ENCODE measurements at regions not wholly inside any gene's neighbourhood (a gene's known extent, or its start where the extent isn't known, plus 50 kb on each side); places are given as distances from the start of the nearest gene placed in this dataset.

GRCh38 chr20:58084966-58085365 lies 143.5 kb downstream of the ANKRD60 start:
- H2BK20ac ChIP-seq (ENCODE audit: low read length), result no peak overlapping the region
- no peaks in the 10 kb centered on the region for H3K79me2 ChIP-seq (ENCODE audit: control insufficient read depth in 1 of 2, insufficient read depth in 2 of 2, low read length in 2 of 2)
- 0 out of 4 replicates have a peak, but pooled peaks cover 0 to 2% of the 10 kb centered on the region in 2 experiments for H3K9me3 ChIP-seq (ENCODE audit: insufficient read depth in 2 of 2, low read depth in 1 of 2, low read length in 1 of 2)
- no peaks in the 10 kb centered on the region for H3K36me3 ChIP-seq (ENCODE audit: control insufficient read depth in 2 of 4, insufficient read depth in 4 of 4, low read length in 3 of 4)
- H4K91ac ChIP-seq (replicated peaks; ENCODE audit: insufficient read length, low read length), result no peak overlapping the region
- no peak overlapping the region for H3K56ac ChIP-seq (replicated peaks; ENCODE audit: insufficient read length, low read depth, low read length)
- no peak for TF ChIP-seq E2F6 (IDR thresholded peaks at IDR 0.05)
- TF ChIP-seq FOSL1 (IDR thresholded peaks at IDR 0.05; ENCODE audit: insufficient read depth, low read depth, low read length), result no peak
- TF ChIP-seq SUZ12 (IDR thresholded peaks at IDR 0.05; ENCODE audit: low read length), result no peak
- no peak for TF ChIP-seq GABPA (IDR thresholded peaks at IDR 0.05; ENCODE audit: borderline replicate concordance, insufficient read depth, low read length)
- no peak for TF ChIP-seq NANOG (IDR thresholded peaks at IDR 0.05; ENCODE audit: insufficient read depth, low read depth, low read length, poor library complexity, severe bottlenecking)
- TF ChIP-seq TAF1 (IDR thresholded peaks at IDR 0.05; ENCODE audit: low read depth, low read length), result no peak
- no peak for TF ChIP-seq TCF12 (IDR thresholded peaks at IDR 0.05; ENCODE audit: low read depth, low read length)
- TF ChIP-seq, protein P1, sequence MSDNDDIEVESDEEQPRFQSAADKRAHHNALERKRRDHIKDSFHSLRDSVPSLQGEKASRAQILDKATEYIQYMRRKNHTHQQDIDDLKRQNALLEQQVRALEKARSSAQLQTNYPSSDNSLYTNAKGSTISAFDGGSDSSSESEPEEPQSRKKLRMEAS (IDR thresholded peaks at IDR 0.05), result no peak
- TF ChIP-seq CREB1 (IDR thresholded peaks at IDR 0.05), result no peak
- TF ChIP-seq, protein P2, sequence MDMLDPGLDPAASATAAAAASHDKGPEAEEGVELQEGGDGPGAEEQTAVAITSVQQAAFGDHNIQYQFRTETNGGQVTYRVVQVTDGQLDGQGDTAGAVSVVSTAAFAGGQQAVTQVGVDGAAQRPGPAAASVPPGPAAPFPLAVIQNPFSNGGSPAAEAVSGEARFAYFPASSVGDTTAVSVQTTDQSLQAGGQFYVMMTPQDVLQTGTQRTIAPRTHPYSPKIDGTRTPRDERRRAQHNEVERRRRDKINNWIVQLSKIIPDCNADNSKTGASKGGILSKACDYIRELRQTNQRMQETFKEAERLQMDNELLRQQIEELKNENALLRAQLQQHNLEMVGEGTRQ (IDR thresholded peaks at IDR 0.05; ENCODE audit: low read length), result no peak
- no peak for TF ChIP-seq KDM1A (IDR thresholded peaks at IDR 0.05; ENCODE audit: borderline replicate concordance, low read length)
- no peak for TF ChIP-seq BCL11A (IDR thresholded peaks at IDR 0.05; ENCODE audit: low read depth in 2 of 2, low read length in 2 of 2)
- CTCF ChIA-PET (ENCODE audit: partially characterized antibody), result interaction anchor here (0.5 to 4.0 kb wide), 9 partner anchors 12 to 462 kb away, joined by 3 to 29 read pairs (median 4); no protein-coding TSS in a partner anchor
- no peaks in the 10 kb centered on the region for H3K79me1 ChIP-seq (ENCODE audit: low read depth, low read length)
- H2BK15ac ChIP-seq (ENCODE audit: low read length), result no peak overlapping the region
- H2BK5ac ChIP-seq (ENCODE audit: low read depth, low read length), result no peak overlapping the region
- no peak overlapping the region for H2BK12ac ChIP-seq (ENCODE audit: low read depth, low read length)
- no peaks in the 10 kb centered on the region for H3K23me2 ChIP-seq (ENCODE audit: low read depth, low read length)
- H3K27me3 ChIP-seq (replicated peaks in 1 of 4; ENCODE audit: control insufficient read depth in 3 of 4, extremely low read depth in 1 of 4, insufficient read depth in 3 of 4, low read length in 3 of 4), result no peaks in the 10 kb centered on the region
- H3K4me2 ChIP-seq (ENCODE audit: insufficient read depth in 1 of 2, low read depth in 2 of 2, low read length in 2 of 2), result no peak overlapping the region
- no peak overlapping the region for H3K14ac ChIP-seq (ENCODE audit: insufficient read length)
- no peak for FAIRE-seq
- H2AK5ac ChIP-seq (ENCODE audit: low read depth, low read length), result no peak overlapping the region
- H2AFZ ChIP-seq (ENCODE audit: low read length), result no peak overlapping the region
- H4K20me1 ChIP-seq (replicated peaks in 1 of 2; ENCODE audit: control insufficient read depth in 1 of 2, insufficient read depth in 2 of 2, low read length in 2 of 2), result no peaks in the 10 kb centered on the region
- WGBS, 2 experiments (ENCODE audit: extremely low coverage in 1 of 2, insufficient coverage in 1 of 2, insufficient read length in 1 of 2, insufficient replicate concordance in 2 of 2, low coverage in 1 of 2, low lambda C conversion rate in 2 of 2, missing lambda C conversion rate in 1 of 2), result 90% methylated on average over 6 of the region's 6 CpGs; no CpG with 5 or more reads in 1 of the 2 experiments
- H3K18ac ChIP-seq (ENCODE audit: extremely low read depth, low read length), result no peak overlapping the region
- H3K27ac ChIP-seq (ENCODE audit: low read depth, low read length), result no peak overlapping the region
- DNase-seq (ENCODE audit: low read depth in 1 of 2, low spot score in 2 of 2), result peak in 1 of 2 experiments; percentile 16
- H4K8ac ChIP-seq (ENCODE audit: extremely low read depth, insufficient read depth, low read length), result no peak overlapping the region
- H3K4me1 ChIP-seq (replicated peaks in 1 of 4; ENCODE audit: control insufficient read depth in 3 of 4, insufficient read depth in 4 of 4, low read length in 3 of 4), result peaks cover 0 to 3% (median 0%) of the 10 kb centered on the region in 4 experiments; a peak in 1 of 7 replicates
- no peak overlapping the region for H3K4me3 ChIP-seq (ENCODE audit: extremely low read depth in 1 of 4, insufficient read depth in 2 of 4, low read depth in 3 of 4, low read length in 4 of 4)
- no peak overlapping the region for H3K23ac ChIP-seq (ENCODE audit: insufficient read length)
- POLR2A ChIA-PET (ENCODE audit: partially characterized antibody), result no interaction called here
- H3K9ac ChIP-seq (replicated peaks in 1 of 4; ENCODE audit: extremely low read depth in 1 of 4, low read depth in 3 of 4, low read length in 3 of 4), result no peak overlapping the region
- H3K4ac ChIP-seq (replicated peaks; ENCODE audit: insufficient read length, low read depth, low read length), result no peak overlapping the region
- H4K5ac ChIP-seq (ENCODE audit: insufficient read length, low read depth, low read length), result no peak overlapping the region
- H2BK120ac ChIP-seq (replicated peaks; ENCODE audit: low read depth, low read length), result no peak overlapping the region

Data from H1 (cell line).